GM23248 (cell line): ENCODE measurements at regions not wholly inside any gene's neighbourhood (a gene's known extent, or its start where the extent isn't known, plus 50 kb on each side); places are given as distances from the start of the nearest gene placed in this dataset.

Experiments
- DNase-seq: peaks from one replicate; pipeline ENCODE4 v3.0.0-alpha.2; 2015
- H2AFZ ChIP-seq: fragments of 200-600 bp; sonication (generic); 2 replicates; pipeline ENCODE4 v1.6.1; 2016; ENCODE audit warnings: antibody characterized with exemption
- H3F3A ChIP-seq: fragments of 200-600 bp; sonication (generic); 2 replicates; pipeline ENCODE4 v1.6.1; 2016; ENCODE audit warnings: mild to moderate bottlenecking, antibody characterized with exemption, mixed run types; ENCODE audit not compliant: insufficient read depth
- H3K27ac ChIP-seq: fragments of 200-600 bp; sonication (generic); 2 replicates; pipeline ENCODE4 v1.5.1; 2016; ENCODE audit warnings: mild to moderate bottlenecking
- H3K27me3 ChIP-seq: fragments of 200-600 bp; sonication (generic); replicated peaks from 2 replicates; pipeline ENCODE4 v1.6.1; 2016; ENCODE audit warnings: mild to moderate bottlenecking; ENCODE audit not compliant: insufficient read depth
- H3K36me3 ChIP-seq: fragments of 200-600 bp; sonication (generic); 2 replicates; pipeline ENCODE4 v1.6.1; 2016; ENCODE audit warnings: low read depth, mild to moderate bottlenecking
- H3K4me1 ChIP-seq: fragments of 200-600 bp; sonication (generic); 2 replicates; pipeline ENCODE4 v1.6.1; 2016; ENCODE audit warnings: mild to moderate bottlenecking; ENCODE audit not compliant: insufficient read depth
- H3K4me2 ChIP-seq: fragments of 200-600 bp; sonication (generic); one replicate; pipeline ENCODE4 v1.6.1; 2016; ENCODE audit warnings: mild to moderate bottlenecking; ENCODE audit not compliant: unreplicated experiment
- H3K4me3 ChIP-seq: fragments of 200-600 bp; sonication (generic); 2 replicates; pipeline ENCODE4 v1.5.1; 2016; ENCODE audit warnings: mild to moderate bottlenecking
- H3K79me2 ChIP-seq: fragments of 200-600 bp; sonication (generic); 2 replicates; pipeline ENCODE4 v1.6.1; 2016; ENCODE audit warnings: mild to moderate bottlenecking; ENCODE audit not compliant: insufficient read depth
- H3K9ac ChIP-seq: fragments of 200-600 bp; sonication (generic); 2 replicates; pipeline ENCODE4 v1.6.1; 2016; ENCODE audit warnings: mild to moderate bottlenecking
- H3K9me2 ChIP-seq: fragments of 200-600 bp; sonication (generic); 2 replicates; pipeline ENCODE4 v1.6.1; 2016; ENCODE audit warnings: mixed run types, mild to moderate bottlenecking, moderate library complexity; ENCODE audit not compliant: insufficient read depth
- H3K9me3 ChIP-seq: fragments of 200-600 bp; sonication (generic); one replicate; pipeline ENCODE4 v1.6.1; 2017; ENCODE audit warnings: low read depth
- H4K20me1 ChIP-seq: fragments of 200-600 bp; sonication (generic); 2 replicates; pipeline ENCODE4 v1.6.0; 2016; ENCODE audit not compliant: insufficient read depth
- EZH2 ChIP-seq: fragments of 200-600 bp; sonication (generic); IDR thresholded peaks from 2 replicates; pipeline ENCODE4 v1.6.1; 2018; ENCODE audit warnings: antibody characterized with exemption, mild to moderate bottlenecking; ENCODE audit not compliant: insufficient read depth, poor library complexity, severe bottlenecking
- EZH2phosphoT487 ChIP-seq: fragments of 200-600 bp; sonication (generic); IDR thresholded peaks from 2 replicates; pipeline ENCODE4 v1.6.1; 2018; ENCODE audit warnings: antibody characterized with exemption, moderate library complexity, mild to moderate bottlenecking, low read depth; ENCODE audit not compliant: insufficient read depth
- WGBS, 2 experiments: methylation state at CpG; one replicate each; pipeline ENCODE4 v1.1.6; 2015 to 2017; ENCODE audit warnings: low lambda C conversion rate in 2 of 2, low coverage in 1 of 2; ENCODE audit errors: missing lambda C conversion rate in 2 of 2; 5-methylcytosine and 5-hydroxymethylcytosine counted together
- in situ Hi-C: fragments of 300-500 bp; cut with MboI; formaldehyde crosslinking; loops from 2 replicates; pipeline ENCODE4 v1.15.0; 2020

DNA sequence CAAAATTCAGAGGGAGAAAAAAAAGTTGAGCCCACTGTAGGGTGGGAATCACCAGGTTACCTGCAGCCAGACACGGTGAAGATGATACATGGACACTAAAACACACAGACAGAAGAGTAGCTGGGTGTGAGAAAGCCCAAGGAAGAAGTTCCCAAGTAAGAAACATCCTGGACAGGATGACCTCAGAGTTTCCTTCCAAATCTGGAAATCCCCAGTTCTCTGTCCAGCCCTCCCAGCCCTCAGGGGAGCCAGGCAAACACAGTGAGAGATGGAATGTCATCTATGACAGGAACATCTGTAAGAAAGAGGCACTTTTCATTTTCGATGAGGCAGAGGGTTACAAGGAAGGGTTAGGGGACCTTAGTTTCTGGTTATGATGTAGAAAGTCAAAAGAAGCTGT, 125.1 kb upstream of the LYZL1 start:
- H3K9me3 ChIP-seq = no peaks in the 10 kb centered on the region
- H3K36me3 ChIP-seq = no peaks in the 10 kb centered on the region
- H3K4me2 ChIP-seq = no peak overlapping the region
- TF ChIP-seq EZH2 (no peak), EZH2phosphoT487 (no peak)
- no peaks in the 10 kb centered on the region for H4K20me1 ChIP-seq
- no peak overlapping the region for H3K9ac ChIP-seq
- no peaks in the 10 kb centered on the region for H3K9me2 ChIP-seq
- peak; percentile 67 for DNase-seq
- H3K27ac ChIP-seq = no peak overlapping the region
- H3K4me1 ChIP-seq = peaks cover 23% of the 10 kb centered on the region
- H3K79me2 ChIP-seq = no peaks in the 10 kb centered on the region
- H3F3A ChIP-seq = peaks cover 9% of the 10 kb centered on the region
- in situ Hi-C loops = no loop called here
- no peak overlapping the region for H3K4me3 ChIP-seq
- 19 to 23% methylated on average over 2 of the region's 2 CpGs for WGBS, 2 experiments
- H3K27me3 ChIP-seq = no peaks in the 10 kb centered on the region
- H2AFZ ChIP-seq = no peak overlapping the region

GRCh38 chr10:29166713-29167112, 122.2 kb upstream of the LYZL1 start:
- Histone ChIP-seq H3K9ac (no peak overlapping the region), H3K27ac (no peak overlapping the region), H3K9me2 (no peaks in the 10 kb centered on the region), H3K4me1 (0 out of 2 replicates have a peak, but pooled peaks cover 5% of the 10 kb centered on the region), H3F3A (no peaks in the 10 kb centered on the region), H4K20me1 (no peaks in the 10 kb centered on the region), H3K36me3 (no peaks in the 10 kb centered on the region), H3K27me3 (no peaks in the 10 kb centered on the region), H3K4me2 (no peak overlapping the region), H3K9me3 (no peaks in the 10 kb centered on the region), H3K79me2 (no peaks in the 10 kb centered on the region), H2AFZ (no peak overlapping the region), H3K4me3 (no peak overlapping the region)
- WGBS, 2 experiments = 50 to 52% methylated on average over 4 of the region's 4 CpGs
- TF ChIP-seq EZH2phosphoT487 (no peak), EZH2 (no peak)
- in situ Hi-C loops = no loop called here
- peak; percentile 14 for DNase-seq

DNA sequence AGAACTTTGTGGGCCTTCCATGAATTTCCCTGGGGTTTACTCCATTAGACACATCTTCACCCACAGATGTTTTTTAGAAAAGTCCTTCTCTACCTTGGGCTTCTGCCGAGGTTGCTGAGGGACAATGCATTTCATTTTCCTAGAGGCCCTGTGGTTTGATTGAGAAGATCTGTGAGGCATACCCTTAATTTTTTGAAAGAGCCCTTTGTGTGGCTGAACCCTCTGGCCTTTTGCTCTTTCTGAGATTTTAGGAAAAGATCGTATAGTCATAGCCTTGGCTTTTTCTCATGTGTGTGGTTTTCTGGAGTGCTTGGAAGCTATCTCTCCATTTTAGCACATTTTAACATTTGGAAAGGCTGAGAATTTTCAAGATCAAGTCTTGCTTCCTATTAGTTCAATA, 119.8 kb upstream of the LYZL1 start:
- in situ Hi-C loops = no loop called here
- H3K9me3 ChIP-seq = no peaks in the 10 kb centered on the region
- WGBS, 2 experiments = 24 to 47% methylated on average over 2 of the region's 2 CpGs
- H2AFZ ChIP-seq = no peak overlapping the region
- H3K36me3 ChIP-seq = no peaks in the 10 kb centered on the region
- H3K4me3 ChIP-seq = no peak overlapping the region
- no peak overlapping the region for H3K4me2 ChIP-seq
- H3K9me2 ChIP-seq = no peaks in the 10 kb centered on the region
- TF ChIP-seq EZH2phosphoT487 = no peak
- no peak for TF ChIP-seq EZH2
- no peaks in the 10 kb centered on the region for H3K79me2 ChIP-seq
- no peak for DNase-seq
- no peaks in the 10 kb centered on the region for H4K20me1 ChIP-seq
- H3K27me3 ChIP-seq = no peaks in the 10 kb centered on the region
- H3K9ac ChIP-seq = no peak overlapping the region
- H3K27ac ChIP-seq = no peak overlapping the region
- H3K4me1 ChIP-seq = no peaks in the 10 kb centered on the region
- H3F3A ChIP-seq = no peaks in the 10 kb centered on the region

DNA sequence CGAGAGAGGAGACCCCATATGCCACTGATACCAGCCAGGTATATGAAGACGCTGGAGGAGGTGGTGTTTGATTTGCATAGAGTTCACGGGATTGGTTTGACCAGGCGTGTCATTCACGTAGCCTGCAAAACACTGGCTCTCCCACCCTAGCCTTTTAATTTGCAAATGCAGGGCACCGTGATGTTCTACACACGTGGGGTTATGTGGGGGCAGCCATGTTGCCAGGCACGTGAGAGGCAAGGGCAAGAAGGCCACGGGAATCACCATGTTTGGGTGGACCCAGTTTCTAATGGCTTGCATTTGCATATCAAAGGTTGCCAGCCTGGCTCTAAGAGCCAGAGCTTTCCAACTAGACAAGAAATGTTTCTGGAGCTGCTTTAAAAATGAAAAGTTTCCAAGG, 117.2 kb upstream of the LYZL1 start:
- no peak for TF ChIP-seq EZH2phosphoT487
- TF ChIP-seq EZH2 = no peak
- H3K9me2 ChIP-seq = no peaks in the 10 kb centered on the region
- H3K79me2 ChIP-seq = no peaks in the 10 kb centered on the region
- no peak overlapping the region for H3K4me3 ChIP-seq
- H3K36me3 ChIP-seq = no peaks in the 10 kb centered on the region
- H2AFZ ChIP-seq = no peak overlapping the region
- DNase-seq = no peak
- no peak overlapping the region for H3K27ac ChIP-seq
- H3K4me2 ChIP-seq = no peak overlapping the region
- H3K9me3 ChIP-seq = no peaks in the 10 kb centered on the region
- WGBS, 2 experiments = 18 to 20% methylated on average over 9 of the region's 9 CpGs
- no peaks in the 10 kb centered on the region for H3K27me3 ChIP-seq
- no peaks in the 10 kb centered on the region for H3F3A ChIP-seq
- no peak overlapping the region for H3K9ac ChIP-seq
- H3K4me1 ChIP-seq = no peaks in the 10 kb centered on the region
- H4K20me1 ChIP-seq = no peaks in the 10 kb centered on the region
- in situ Hi-C loops = no loop called here

- Histone ChIP-seq H3K9me2 (no peaks in the 10 kb centered on the region), H3K4me2 (no peak overlapping the region), H3K9me3 (no peaks in the 10 kb centered on the region), H3K36me3 (no peaks in the 10 kb centered on the region), H2AFZ (no peak overlapping the region), H3K9ac (no peak overlapping the region), H3K27ac (no peak overlapping the region), H3F3A (no peaks in the 10 kb centered on the region), H4K20me1 (no peaks in the 10 kb centered on the region), H3K4me1 (no peaks in the 10 kb centered on the region), H3K27me3 (peaks cover 7% of the 10 kb centered on the region; the same call in 1 of the 2 replicates), H3K79me2 (no peaks in the 10 kb centered on the region), H3K4me3 (no peak overlapping the region)
- in situ Hi-C loops = no loop called here
- WGBS, 2 experiments = 25 to 35% methylated on average over 2 of the region's 2 CpGs
- TF ChIP-seq EZH2 = no peak
- no peak for TF ChIP-seq EZH2phosphoT487
- DNase-seq = no peak
Observed at GRCh38 chr10:29174389-29174788, 114.5 kb upstream of the LYZL1 start.
